ENCODE measurements at regions not wholly inside any gene's neighbourhood (a gene's known extent, or its start where the extent isn't known, plus 50 kb on each side); places are given as distances from the start of the nearest gene placed in this dataset.

- TF ChIP-seq NR1H2 (CRISPR knock-in tag; IDR thresholded peaks at IDR 0.05) (no peak), TEAD1 (CRISPR knock-in tag; IDR thresholded peaks at IDR 0.05) (no peak), CTCF (IDR thresholded peaks at IDR 0.05) (no peak), NFYB (CRISPR knock-in tag; conservative IDR thresholded peaks at IDR 0.05; ENCODE audit: low read depth) (no peak)
Observed at GRCh38 chr4:147011411-147011810, 65.7 kb upstream of the TTC29 start.

Data from WTC11 (cell line).